Progenitor cell of endocrine pancreas (in vitro differentiated cells): ENCODE measurements at regions not wholly inside any gene's neighbourhood (a gene's known extent, or its start where the extent isn't known, plus 50 kb on each side); places are given as distances from the start of the nearest gene placed in this dataset.
A peak's percentile ranks its signal among the peaks of the same experiment; 100 is the strongest.

Experiments
- DNase-seq: peaks from one replicate; pipeline ENCODE4 v3.0.0; 2021; ENCODE audit warnings: low spot score; ENCODE audit not compliant: unreplicated experiment
- H3K27ac Mint-ChIP-seq: 2 replicates; pipeline ENCODE4 v1.8.0; 2021; ENCODE audit warnings: mild to moderate bottlenecking, moderate library complexity, mixed read lengths
- H3K27me3 Mint-ChIP-seq: 2 replicates; pipeline ENCODE4 v1.8.0; 2021; ENCODE audit warnings: mixed read lengths
- H3K36me3 Mint-ChIP-seq: 2 replicates; pipeline ENCODE4 v1.8.0; 2022; ENCODE audit warnings: mixed read lengths; ENCODE audit not compliant: insufficient read depth
- H3K4me1 Mint-ChIP-seq: 2 replicates; pipeline ENCODE4 v1.8.0; 2021; ENCODE audit warnings: low read depth, mixed read lengths
- H3K4me3 Mint-ChIP-seq: 2 replicates; pipeline ENCODE4 v1.8.0; 2021; ENCODE audit warnings: low read depth, mild to moderate bottlenecking, moderate library complexity, mixed read lengths
- H3K9me3 Mint-ChIP-seq: 2 replicates; pipeline ENCODE4 v1.8.0; 2021; ENCODE audit warnings: low read depth, mixed read lengths
- CTCF ChIP-seq: fragments of 200-600 bp; sonication (generic); IDR thresholded peaks from one replicate; pipeline ENCODE4 v1.5.0; 2021; ENCODE audit warnings: antibody characterized with exemption, mild to moderate bottlenecking; ENCODE audit not compliant: unreplicated experiment

- DNase-seq, result no peak
- H3K27me3 Mint-ChIP-seq, result no peaks in the 10 kb centered on the region
- H3K36me3 Mint-ChIP-seq, result no peaks in the 10 kb centered on the region
- H3K4me3 Mint-ChIP-seq, result no peak overlapping the region
- no peak for TF ChIP-seq CTCF
- peak overlapping the region; percentile 47 for H3K27ac Mint-ChIP-seq
- no peaks in the 10 kb centered on the region for H3K9me3 Mint-ChIP-seq
- no peaks in the 10 kb centered on the region for H3K4me1 Mint-ChIP-seq
These were observed 238.0 kb upstream of the SLC39A10 start for GRCh38 chr2:195419033-195419432.

- H3K9me3 Mint-ChIP-seq, result no peaks in the 10 kb centered on the region
- H3K27me3 Mint-ChIP-seq, result no peaks in the 10 kb centered on the region
- DNase-seq, result no peak
- no peak overlapping the region for H3K27ac Mint-ChIP-seq
- no peak for TF ChIP-seq CTCF
- no peak overlapping the region for H3K4me3 Mint-ChIP-seq
- H3K4me1 Mint-ChIP-seq, result no peaks in the 10 kb centered on the region
- H3K36me3 Mint-ChIP-seq, result no peaks in the 10 kb centered on the region
These were observed 242.4 kb upstream of the SLC39A10 start for GRCh38 chr2:195414537-195415100.

GRCh38 chr2:195413944-195414343, 243.1 kb upstream of the SLC39A10 start:
- Mint-ChIP-seq H3K36me3 (no peaks in the 10 kb centered on the region), H3K4me3 (no peak overlapping the region), H3K27ac (no peak overlapping the region), H3K4me1 (no peaks in the 10 kb centered on the region), H3K9me3 (no peaks in the 10 kb centered on the region), H3K27me3 (no peaks in the 10 kb centered on the region)
- DNase-seq, result no peak
- no peak for TF ChIP-seq CTCF

- Mint-ChIP-seq H3K9me3 (no peaks in the 10 kb centered on the region), H3K4me3 (no peak overlapping the region), H3K36me3 (no peaks in the 10 kb centered on the region), H3K27me3 (no peaks in the 10 kb centered on the region), H3K27ac (no peak overlapping the region), H3K4me1 (no peaks in the 10 kb centered on the region)
- no peak for DNase-seq
- no peak for TF ChIP-seq CTCF
These were observed 243.6 kb upstream of the SLC39A10 start for GRCh38 chr2:195413422-195413821.

GRCh38 chr2:195411219-195411687, 245.8 kb upstream of the SLC39A10 start:
- H3K4me3 Mint-ChIP-seq, result no peak overlapping the region
- no peak for TF ChIP-seq CTCF
- no peak overlapping the region for H3K27ac Mint-ChIP-seq
- no peaks in the 10 kb centered on the region for H3K36me3 Mint-ChIP-seq
- H3K9me3 Mint-ChIP-seq, result no peaks in the 10 kb centered on the region
- H3K4me1 Mint-ChIP-seq, result no peaks in the 10 kb centered on the region
- no peaks in the 10 kb centered on the region for H3K27me3 Mint-ChIP-seq
- DNase-seq, result no peak
